ENCODE measurements at regions not wholly inside any gene's neighbourhood (a gene's known extent, or its start where the extent isn't known, plus 50 kb on each side); places are given as distances from the start of the nearest gene placed in this dataset.

GRCh38 chr14:106837870-106838269 lies 1311.5 kb downstream of the TMEM121 start:
- peaks cover 7% of the 10 kb centered on the region for H3K9me3 ChIP-seq (ENCODE audit: insufficient read depth, low read depth, low read length)
- H3K36me3 ChIP-seq (ENCODE audit: insufficient read depth, low read length): no peaks in the 10 kb centered on the region
- H3K27ac ChIP-seq (ENCODE audit: low read depth, low read length): no peak overlapping the region
- Mint-ChIP-seq H3K4me3 (ENCODE audit: unreplicated experiment) (no peak overlapping the region), H3K4me1 (ENCODE audit: low read depth, unreplicated experiment) (no peaks in the 10 kb centered on the region), H3K27me3 (ENCODE audit: low read depth, unreplicated experiment) (no peaks in the 10 kb centered on the region), H3K36me3 (ENCODE audit: low read depth, unreplicated experiment) (no peaks in the 10 kb centered on the region), H3K9me3 (ENCODE audit: unreplicated experiment) (peaks cover 9% of the 10 kb centered on the region), H3K27ac (ENCODE audit: unreplicated experiment) (no peak overlapping the region)
- no peak for TF ChIP-seq EZH2 (IDR thresholded peaks at IDR 0.05; ENCODE audit: insufficient read depth, low read length)
- TF ChIP-seq, protein P1, sequence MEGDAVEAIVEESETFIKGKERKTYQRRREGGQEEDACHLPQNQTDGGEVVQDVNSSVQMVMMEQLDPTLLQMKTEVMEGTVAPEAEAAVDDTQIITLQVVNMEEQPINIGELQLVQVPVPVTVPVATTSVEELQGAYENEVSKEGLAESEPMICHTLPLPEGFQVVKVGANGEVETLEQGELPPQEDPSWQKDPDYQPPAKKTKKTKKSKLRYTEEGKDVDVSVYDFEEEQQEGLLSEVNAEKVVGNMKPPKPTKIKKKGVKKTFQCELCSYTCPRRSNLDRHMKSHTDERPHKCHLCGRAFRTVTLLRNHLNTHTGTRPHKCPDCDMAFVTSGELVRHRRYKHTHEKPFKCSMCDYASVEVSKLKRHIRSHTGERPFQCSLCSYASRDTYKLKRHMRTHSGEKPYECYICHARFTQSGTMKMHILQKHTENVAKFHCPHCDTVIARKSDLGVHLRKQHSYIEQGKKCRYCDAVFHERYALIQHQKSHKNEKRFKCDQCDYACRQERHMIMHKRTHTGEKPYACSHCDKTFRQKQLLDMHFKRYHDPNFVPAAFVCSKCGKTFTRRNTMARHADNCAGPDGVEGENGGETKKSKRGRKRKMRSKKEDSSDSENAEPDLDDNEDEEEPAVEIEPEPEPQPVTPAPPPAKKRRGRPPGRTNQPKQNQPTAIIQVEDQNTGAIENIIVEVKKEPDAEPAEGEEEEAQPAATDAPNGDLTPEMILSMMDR (IDR thresholded peaks at IDR 0.05; ENCODE audit: insufficient read depth, low read depth, low read length): no peak
- no peak overlapping the region for H3K4me2 ChIP-seq (ENCODE audit: low read length)
- H2AFZ ChIP-seq (ENCODE audit: low read depth, low read length): no peak overlapping the region
- no peak overlapping the region for H3K9ac ChIP-seq (ENCODE audit: low read length)
- no peaks in the 10 kb centered on the region for H3K27me3 ChIP-seq (ENCODE audit: insufficient read depth, low read length)
- FAIRE-seq (no peak), DNase-seq (ENCODE audit: low read depth) (no peak)
- no peak overlapping the region for H3K4me3 ChIP-seq (ENCODE audit: insufficient read depth, low read depth, low read length)
- H3K4me1 ChIP-seq (ENCODE audit: insufficient read depth, low read length): no peaks in the 10 kb centered on the region
- no peaks in the 10 kb centered on the region for H3K79me2 ChIP-seq (ENCODE audit: insufficient read depth, low read length)
- H4K20me1 ChIP-seq (ENCODE audit: insufficient read depth, low read length): no peaks in the 10 kb centered on the region

- H3K27ac ChIP-seq (ENCODE audit: low read depth, low read length): no peak overlapping the region
Measured at GRCh38 chr14:106838991-106839769, 1312.8 kb downstream of the TMEM121 start.

More at GRCh38 chr14:106838991-106839769, 1312.8 kb downstream of the TMEM121 start:
- Histone ChIP-seq H3K9ac (ENCODE audit: low read length) (no peak overlapping the region), H3K9me3 (ENCODE audit: insufficient read depth, low read depth, low read length) (peaks cover 7% of the 10 kb centered on the region), H2AFZ (ENCODE audit: low read depth, low read length) (no peak overlapping the region), H3K27me3 (ENCODE audit: insufficient read depth, low read length) (no peaks in the 10 kb centered on the region), H3K4me3 (ENCODE audit: insufficient read depth, low read depth, low read length) (no peak overlapping the region), H3K79me2 (ENCODE audit: insufficient read depth, low read length) (no peaks in the 10 kb centered on the region), H3K4me1 (ENCODE audit: insufficient read depth, low read length) (no peaks in the 10 kb centered on the region), H4K20me1 (ENCODE audit: insufficient read depth, low read length) (no peaks in the 10 kb centered on the region), H3K4me2 (ENCODE audit: low read length) (no peak overlapping the region), H3K36me3 (ENCODE audit: insufficient read depth, low read length) (no peaks in the 10 kb centered on the region)
- Mint-ChIP-seq H3K4me3 (ENCODE audit: unreplicated experiment) (no peak overlapping the region), H3K9me3 (ENCODE audit: unreplicated experiment) (peaks cover 16% of the 10 kb centered on the region), H3K27me3 (ENCODE audit: low read depth, unreplicated experiment) (no peaks in the 10 kb centered on the region), H3K36me3 (ENCODE audit: low read depth, unreplicated experiment) (no peaks in the 10 kb centered on the region), H3K4me1 (ENCODE audit: low read depth, unreplicated experiment) (no peaks in the 10 kb centered on the region), H3K27ac (ENCODE audit: unreplicated experiment) (no peak overlapping the region)
- DNase-seq (ENCODE audit: low read depth) (no peak), FAIRE-seq (no peak)
- TF ChIP-seq EZH2 (IDR thresholded peaks at IDR 0.05; ENCODE audit: insufficient read depth, low read length): no peak
- TF ChIP-seq, protein P1 (IDR thresholded peaks at IDR 0.05; ENCODE audit: insufficient read depth, low read depth, low read length): no peak
